Peyer's patch (tissue), 4 donors: ENCODE measurements at regions not wholly inside any gene's neighbourhood (a gene's known extent, or its start where the extent isn't known, plus 50 kb on each side); places are given as distances from the start of the nearest gene placed in this dataset.

Experiments
- POLR2A ChIP-seq, 2 donors: fragments of 450-650 bp; IDR thresholded peaks; one replicate each; pipeline ENCODE4 v1.5.1; 2017; ENCODE audit warnings: antibody characterized with exemption in 2 of 2, mild to moderate bottlenecking in 2 of 2, moderate library complexity in 2 of 2
- TF ChIP-seq, protein P1 (sequence below), 6 experiments: fragments of 450-650 bp in 4 of 6; fragments of 200-600 bp in 2 of 6; sonication (generic) in 1 of 6; IDR thresholded peaks; one replicate each; pipeline ENCODE4 v1.5.1; 2017 to 2019; ENCODE audit warnings: antibody characterized with exemption in 6 of 6, mild to moderate bottlenecking in 3 of 6, moderate library complexity in 1 of 6

DNA sequence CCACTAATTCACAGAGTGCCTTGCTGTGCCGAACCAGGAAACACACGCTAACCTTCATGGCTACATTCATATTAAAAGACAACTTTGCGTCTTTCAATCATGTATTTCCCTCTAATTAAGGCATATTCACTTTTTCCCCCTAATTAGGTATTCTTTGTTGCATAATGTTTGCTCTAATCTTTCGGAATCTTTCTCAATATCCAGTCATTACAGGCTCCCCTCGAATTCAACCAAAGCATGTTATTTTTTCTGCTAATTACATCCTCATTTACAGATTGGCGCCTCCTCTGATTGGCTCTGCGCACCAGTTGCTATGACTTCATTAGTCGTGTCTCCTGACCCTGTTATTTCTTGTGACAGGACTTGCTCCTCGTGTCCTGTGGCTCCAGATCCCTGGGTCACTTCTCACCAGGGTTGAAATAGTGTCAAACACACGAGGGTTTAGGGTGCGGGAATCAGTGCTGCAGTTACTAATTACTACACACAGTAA is 226.7 kb upstream of the TSHZ3 start:
- TF ChIP-seq, protein P1, sequence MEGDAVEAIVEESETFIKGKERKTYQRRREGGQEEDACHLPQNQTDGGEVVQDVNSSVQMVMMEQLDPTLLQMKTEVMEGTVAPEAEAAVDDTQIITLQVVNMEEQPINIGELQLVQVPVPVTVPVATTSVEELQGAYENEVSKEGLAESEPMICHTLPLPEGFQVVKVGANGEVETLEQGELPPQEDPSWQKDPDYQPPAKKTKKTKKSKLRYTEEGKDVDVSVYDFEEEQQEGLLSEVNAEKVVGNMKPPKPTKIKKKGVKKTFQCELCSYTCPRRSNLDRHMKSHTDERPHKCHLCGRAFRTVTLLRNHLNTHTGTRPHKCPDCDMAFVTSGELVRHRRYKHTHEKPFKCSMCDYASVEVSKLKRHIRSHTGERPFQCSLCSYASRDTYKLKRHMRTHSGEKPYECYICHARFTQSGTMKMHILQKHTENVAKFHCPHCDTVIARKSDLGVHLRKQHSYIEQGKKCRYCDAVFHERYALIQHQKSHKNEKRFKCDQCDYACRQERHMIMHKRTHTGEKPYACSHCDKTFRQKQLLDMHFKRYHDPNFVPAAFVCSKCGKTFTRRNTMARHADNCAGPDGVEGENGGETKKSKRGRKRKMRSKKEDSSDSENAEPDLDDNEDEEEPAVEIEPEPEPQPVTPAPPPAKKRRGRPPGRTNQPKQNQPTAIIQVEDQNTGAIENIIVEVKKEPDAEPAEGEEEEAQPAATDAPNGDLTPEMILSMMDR (IDR thresholded peaks at IDR 0.05) = no peak
- no peak for TF ChIP-seq POLR2A (IDR thresholded peaks at IDR 0.05)
